ENCODE measurements at regions not wholly inside any gene's neighbourhood (a gene's known extent, or its start where the extent isn't known, plus 50 kb on each side); places are given as distances from the start of the nearest gene placed in this dataset.

GRCh38 chr6:14187406-14187805 lies 69.8 kb downstream of the CD83 start:
- Histone ChIP-seq H3K27ac (ENCODE audit: low read length) (no peak overlapping the region), H3K27me3 (ENCODE audit: control insufficient read depth, insufficient read depth, low read length) (no peaks in the 10 kb centered on the region), H3K4me3 (ENCODE audit: low read length) (no peak overlapping the region), H3K36me3 (ENCODE audit: control insufficient read depth, insufficient read depth, low read length) (no peaks in the 10 kb centered on the region), H3K4me1 (ENCODE audit: control insufficient read depth, insufficient read depth, low read length) (no peaks in the 10 kb centered on the region), H3K9me3 (ENCODE audit: control insufficient read depth, insufficient read depth, low read length) (no peaks in the 10 kb centered on the region)
- DNase-seq (ENCODE audit: low read depth, low spot score), result no peak
- no CpG with 5 or more reads among the region's 3 CpGs for WGBS (ENCODE audit: insufficient coverage, insufficient read length)

GRCh38 chr6:14189074-14189473 lies 71.5 kb downstream of the CD83 start:
- Histone ChIP-seq H3K27ac (ENCODE audit: low read length) (no peak overlapping the region), H3K4me3 (ENCODE audit: low read length) (no peak overlapping the region), H3K27me3 (ENCODE audit: control insufficient read depth, insufficient read depth, low read length) (no peaks in the 10 kb centered on the region), H3K4me1 (ENCODE audit: control insufficient read depth, insufficient read depth, low read length) (no peaks in the 10 kb centered on the region; the same call in 1 of the 2 replicates), H3K36me3 (ENCODE audit: control insufficient read depth, insufficient read depth, low read length) (no peaks in the 10 kb centered on the region), H3K9me3 (ENCODE audit: control insufficient read depth, insufficient read depth, low read length) (no peaks in the 10 kb centered on the region)
- no CpG with 5 or more reads among the region's 2 CpGs for WGBS (ENCODE audit: insufficient coverage, insufficient read length)
- no peak for DNase-seq (ENCODE audit: low read depth, low spot score)

GRCh38 chr6:14190191-14190928 lies 72.8 kb downstream of the CD83 start:
- Histone ChIP-seq H3K9me3 (ENCODE audit: control insufficient read depth, insufficient read depth, low read length) (no peaks in the 10 kb centered on the region), H3K4me3 (ENCODE audit: low read length) (no peak overlapping the region), H3K4me1 (ENCODE audit: control insufficient read depth, insufficient read depth, low read length) (no peaks in the 10 kb centered on the region; the same call in 1 of the 2 replicates), H3K27me3 (ENCODE audit: control insufficient read depth, insufficient read depth, low read length) (no peaks in the 10 kb centered on the region), H3K27ac (ENCODE audit: low read length) (no peak overlapping the region), H3K36me3 (ENCODE audit: control insufficient read depth, insufficient read depth, low read length) (no peaks in the 10 kb centered on the region)
- no CpG with 5 or more reads among the region's 6 CpGs for WGBS (ENCODE audit: insufficient coverage, insufficient read length)
- DNase-seq (ENCODE audit: low read depth, low spot score), result no peak

- no peaks in the 10 kb centered on the region for H3K27me3 ChIP-seq (ENCODE audit: control insufficient read depth, insufficient read depth, low read length)
- H3K4me1 ChIP-seq (ENCODE audit: control insufficient read depth, insufficient read depth, low read length), result no peaks in the 10 kb centered on the region; the same call in 1 of the 2 replicates
- no CpG with 5 or more reads among the region's 6 CpGs for WGBS (ENCODE audit: insufficient coverage, insufficient read length)
- H3K27ac ChIP-seq (ENCODE audit: low read length), result no peak overlapping the region
- no peaks in the 10 kb centered on the region for H3K9me3 ChIP-seq (ENCODE audit: control insufficient read depth, insufficient read depth, low read length)
- DNase-seq (ENCODE audit: low read depth, low spot score), result no peak
- no peaks in the 10 kb centered on the region for H3K36me3 ChIP-seq (ENCODE audit: control insufficient read depth, insufficient read depth, low read length)
- H3K4me3 ChIP-seq (ENCODE audit: low read length), result no peak overlapping the region
Measured at GRCh38 chr6:14190929-14191224, 73.3 kb downstream of the CD83 start.

- H3K4me3 ChIP-seq (ENCODE audit: low read length), result no peak overlapping the region
- H3K27me3 ChIP-seq (ENCODE audit: control insufficient read depth, insufficient read depth, low read length), result no peaks in the 10 kb centered on the region
- no peak overlapping the region for H3K27ac ChIP-seq (ENCODE audit: low read length)
- H3K4me1 ChIP-seq (ENCODE audit: control insufficient read depth, insufficient read depth, low read length), result no peaks in the 10 kb centered on the region; the same call in 1 of the 2 replicates
- H3K36me3 ChIP-seq (ENCODE audit: control insufficient read depth, insufficient read depth, low read length), result no peaks in the 10 kb centered on the region
- H3K9me3 ChIP-seq (ENCODE audit: control insufficient read depth, insufficient read depth, low read length), result no peaks in the 10 kb centered on the region
- no peak for DNase-seq (ENCODE audit: low read depth, low spot score)
- no CpG with 5 or more reads among the region's 3 CpGs for WGBS (ENCODE audit: insufficient coverage, insufficient read length)
Measured at GRCh38 chr6:14191761-14192160, 74.2 kb downstream of the CD83 start.

- WGBS (ENCODE audit: insufficient coverage, insufficient read length), result no CpG with 5 or more reads among the region's 3 CpGs
- H3K4me1 ChIP-seq (ENCODE audit: control insufficient read depth, insufficient read depth, low read length), result no peaks in the 10 kb centered on the region; the same call in 1 of the 2 replicates
- no peaks in the 10 kb centered on the region for H3K27me3 ChIP-seq (ENCODE audit: control insufficient read depth, insufficient read depth, low read length)
- no peak overlapping the region for H3K4me3 ChIP-seq (ENCODE audit: low read length)
- H3K9me3 ChIP-seq (ENCODE audit: control insufficient read depth, insufficient read depth, low read length), result no peaks in the 10 kb centered on the region
- H3K27ac ChIP-seq (ENCODE audit: low read length), result no peak overlapping the region
- DNase-seq (ENCODE audit: low read depth, low spot score), result no peak
- H3K36me3 ChIP-seq (ENCODE audit: control insufficient read depth, insufficient read depth, low read length), result no peaks in the 10 kb centered on the region
Measured at GRCh38 chr6:14192216-14192788, 74.7 kb downstream of the CD83 start.

- no peak for DNase-seq (ENCODE audit: low read depth, low spot score)
- H3K27ac ChIP-seq (ENCODE audit: low read length), result no peak overlapping the region
- WGBS (ENCODE audit: insufficient coverage, insufficient read length), result no CpG with 5 or more reads among the region's 2 CpGs
Measured at GRCh38 chr6:14193524-14193923, 76.0 kb downstream of the CD83 start.

GRCh38 chr6:14194483-14194882 lies 76.9 kb downstream of the CD83 start:
- DNase-seq (ENCODE audit: low read depth, low spot score), result no peak
- no peak overlapping the region for H3K27ac ChIP-seq (ENCODE audit: low read length)
- H3K4me1 ChIP-seq (ENCODE audit: control insufficient read depth, insufficient read depth, low read length), result no peaks in the 10 kb centered on the region; the same call in 1 of the 2 replicates
- H3K27me3 ChIP-seq (ENCODE audit: control insufficient read depth, insufficient read depth, low read length), result no peaks in the 10 kb centered on the region
- H3K9me3 ChIP-seq (ENCODE audit: control insufficient read depth, insufficient read depth, low read length), result no peaks in the 10 kb centered on the region
- no peaks in the 10 kb centered on the region for H3K36me3 ChIP-seq (ENCODE audit: control insufficient read depth, insufficient read depth, low read length)
- H3K4me3 ChIP-seq (ENCODE audit: low read length), result no peak overlapping the region
- no CpG with 5 or more reads among the region's 7 CpGs for WGBS (ENCODE audit: insufficient coverage, insufficient read length)

More at GRCh38 chr6:14193524-14193923, 76.0 kb downstream of the CD83 start:
- H3K4me1 ChIP-seq (ENCODE audit: control insufficient read depth, insufficient read depth, low read length), result no peaks in the 10 kb centered on the region; the same call in 1 of the 2 replicates
- H3K27me3 ChIP-seq (ENCODE audit: control insufficient read depth, insufficient read depth, low read length), result no peaks in the 10 kb centered on the region
- no peaks in the 10 kb centered on the region for H3K36me3 ChIP-seq (ENCODE audit: control insufficient read depth, insufficient read depth, low read length)
- no peaks in the 10 kb centered on the region for H3K9me3 ChIP-seq (ENCODE audit: control insufficient read depth, insufficient read depth, low read length)
- no peak overlapping the region for H3K4me3 ChIP-seq (ENCODE audit: low read length)

GRCh38 chr6:14194976-14195375 lies 77.4 kb downstream of the CD83 start:
- H3K27me3 ChIP-seq (ENCODE audit: control insufficient read depth, insufficient read depth, low read length), result no peaks in the 10 kb centered on the region
- WGBS (ENCODE audit: insufficient coverage, insufficient read length), result no CpG with 5 or more reads among the region's 5 CpGs
- H3K36me3 ChIP-seq (ENCODE audit: control insufficient read depth, insufficient read depth, low read length), result no peaks in the 10 kb centered on the region
- H3K4me1 ChIP-seq (ENCODE audit: control insufficient read depth, insufficient read depth, low read length), result no peaks in the 10 kb centered on the region; the same call in 1 of the 2 replicates
- no peaks in the 10 kb centered on the region for H3K9me3 ChIP-seq (ENCODE audit: control insufficient read depth, insufficient read depth, low read length)
- no peak overlapping the region for H3K27ac ChIP-seq (ENCODE audit: low read length)
- DNase-seq (ENCODE audit: low read depth, low spot score), result no peak
- H3K4me3 ChIP-seq (ENCODE audit: low read length), result no peak overlapping the region

- Histone ChIP-seq H3K27me3 (ENCODE audit: control insufficient read depth, insufficient read depth, low read length) (no peaks in the 10 kb centered on the region), H3K27ac (ENCODE audit: low read length) (no peak overlapping the region), H3K36me3 (ENCODE audit: control insufficient read depth, insufficient read depth, low read length) (no peaks in the 10 kb centered on the region), H3K4me1 (ENCODE audit: control insufficient read depth, insufficient read depth, low read length) (no peaks in the 10 kb centered on the region; the same call in 1 of the 2 replicates), H3K4me3 (ENCODE audit: low read length) (no peak overlapping the region), H3K9me3 (ENCODE audit: control insufficient read depth, insufficient read depth, low read length) (no peaks in the 10 kb centered on the region)
- no peak for DNase-seq (ENCODE audit: low read depth, low spot score)
- WGBS (ENCODE audit: insufficient coverage, insufficient read length), result no CpG with 5 or more reads among the region's 4 CpGs
Measured at GRCh38 chr6:14196026-14196425, 78.5 kb downstream of the CD83 start.

GRCh38 chr6:14197118-14197517 lies 79.5 kb downstream of the CD83 start:
- Histone ChIP-seq H3K36me3 (ENCODE audit: control insufficient read depth, insufficient read depth, low read length) (no peaks in the 10 kb centered on the region), H3K4me1 (ENCODE audit: control insufficient read depth, insufficient read depth, low read length) (no peaks in the 10 kb centered on the region; the same call in 1 of the 2 replicates), H3K27me3 (ENCODE audit: control insufficient read depth, insufficient read depth, low read length) (no peaks in the 10 kb centered on the region), H3K9me3 (ENCODE audit: control insufficient read depth, insufficient read depth, low read length) (no peaks in the 10 kb centered on the region), H3K4me3 (ENCODE audit: low read length) (no peak overlapping the region), H3K27ac (ENCODE audit: low read length) (no peak overlapping the region)
- WGBS (ENCODE audit: insufficient coverage, insufficient read length), result no CpG with 5 or more reads among the region's 3 CpGs
- no peak for DNase-seq (ENCODE audit: low read depth, low spot score)
